Panc1 (cell line): ENCODE measurements at regions not wholly inside any gene's neighbourhood (a gene's known extent, or its start where the extent isn't known, plus 50 kb on each side); places are given as distances from the start of the nearest gene placed in this dataset.

ENCODE experiments used
- CTCF ChIP-seq: fragments of 450-650 bp; IDR thresholded peaks from 2 replicates; pipeline ENCODE4 v1.5.1; 2017; ENCODE audit warnings: mild to moderate bottlenecking
- POLR2AphosphoS5 ChIP-seq: IDR thresholded peaks from 2 replicates; pipeline ENCODE4 v1.6.1; 2012; ENCODE audit warnings: mild to moderate bottlenecking, low read depth, low read length, moderate library complexity
- REST ChIP-seq, 2 experiments: IDR thresholded peaks; 2 replicates each; pipeline ENCODE4 v1.6.1; 2011 to 2012; ENCODE audit warnings: low read depth in 2 of 2, control low read depth in 1 of 2, low read length in 1 of 2, mild to moderate bottlenecking in 1 of 2, moderate library complexity in 1 of 2; ENCODE audit not compliant: insufficient read depth in 1 of 2
- SIN3A ChIP-seq: IDR thresholded peaks from 2 replicates; pipeline ENCODE4 v1.6.1; 2012; ENCODE audit warnings: low read depth, mild to moderate bottlenecking, low read length, moderate library complexity, borderline replicate concordance; ENCODE audit not compliant: insufficient read depth
- TCF7L2 ChIP-seq: IDR thresholded peaks from 2 replicates; pipeline ENCODE4 v1.6.1; 2011; ENCODE audit warnings: mild to moderate bottlenecking, low read depth, low read length, inconsistent platforms

- TF ChIP-seq CTCF (no peak), POLR2AphosphoS5 (no peak), TCF7L2 (no peak), SIN3A (no peak), REST (IDR thresholded peaks at IDR 0.05; ENCODE audit: insufficient read depth in 1 of 2, low read depth in 2 of 2, low read length in 1 of 2) (no peak)
Measured at GRCh38 chr14:30125322-30125979, 197.8 kb upstream of the PRKD1 start.
